HepG2 (cell line): ENCODE measurements at regions not wholly inside any gene's neighbourhood (a gene's known extent, or its start where the extent isn't known, plus 50 kb on each side); places are given as distances from the start of the nearest gene placed in this dataset.

ENCODE experiments used
- HDAC6 ChIP-seq: fragments of 200-600 bp; sonication (generic); IDR thresholded peaks from 2 replicates; pipeline ENCODE4 v1.7.0; 2017; ENCODE audit warnings: mild to moderate bottlenecking, antibody characterized with exemption, low read length, low read depth
- JUND ChIP-seq: sonication (generic); formaldehyde crosslinking; IDR thresholded peaks from 2 replicates; pipeline ENCODE4 v1.8.0; 2022; ENCODE audit warnings: mild to moderate bottlenecking, missing genetic modification reagents
- SIN3A ChIP-seq: IDR thresholded peaks from 2 replicates; pipeline ENCODE4 v1.6.1; 2011; ENCODE audit warnings: low read depth, mild to moderate bottlenecking, control low read depth, low read length, borderline replicate concordance
- SMC3 ChIP-seq: IDR thresholded peaks from 2 replicates; pipeline ENCODE4 v1.6.1; 2011; ENCODE audit warnings: low read length, improper control_type of control experiment
- SRSF9 ChIP-seq: fragments of 200-400 bp; formaldehyde crosslinking; IDR thresholded peaks from 2 replicates; pipeline ENCODE4 v1.6.1; 2018; ENCODE audit warnings: borderline replicate concordance, mild to moderate bottlenecking, low read depth, low read length; ENCODE audit not compliant: insufficient read depth, poor library complexity, severe bottlenecking
- ZNF780A ChIP-seq: sonication (generic); formaldehyde crosslinking; IDR thresholded peaks from 2 replicates; pipeline ENCODE4 v1.8.0; 2022; ENCODE audit warnings: mild to moderate bottlenecking, missing genetic modification reagents, moderate library complexity
- TF ChIP-seq, protein P1 (sequence below): sonication (generic); formaldehyde crosslinking; IDR thresholded peaks from 2 replicates; pipeline ENCODE4 v1.5.0; 2020; ENCODE audit warnings: mild to moderate bottlenecking, missing genetic modification reagents, moderate library complexity
- TF ChIP-seq, protein P2 (sequence below): sonication (generic); formaldehyde crosslinking; IDR thresholded peaks from 2 replicates; pipeline ENCODE4 v1.4.0; 2020; ENCODE audit warnings: missing genetic modification reagents

DNA sequence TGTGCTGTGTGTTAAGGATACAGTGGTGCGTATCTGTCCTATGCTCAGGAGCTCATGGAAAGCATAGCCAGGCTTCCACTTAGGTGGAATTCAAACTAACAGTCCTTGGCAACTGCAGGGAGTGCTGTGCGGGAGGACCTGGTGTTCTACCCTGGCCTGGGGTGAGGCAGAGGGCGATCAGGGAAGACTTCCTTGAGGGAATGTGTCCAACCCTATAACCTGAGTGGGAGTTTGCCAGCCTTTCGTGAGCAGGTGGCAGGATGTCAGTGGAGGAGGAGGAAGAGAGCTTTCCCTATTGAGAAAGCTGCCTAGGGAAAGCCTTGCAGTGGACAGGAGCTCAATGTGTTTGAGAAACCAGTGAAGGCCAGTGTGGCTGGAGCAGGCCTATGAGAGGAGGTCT lies 271.1 kb upstream of the C2CD4B start:
- TF ChIP-seq, protein P1, sequence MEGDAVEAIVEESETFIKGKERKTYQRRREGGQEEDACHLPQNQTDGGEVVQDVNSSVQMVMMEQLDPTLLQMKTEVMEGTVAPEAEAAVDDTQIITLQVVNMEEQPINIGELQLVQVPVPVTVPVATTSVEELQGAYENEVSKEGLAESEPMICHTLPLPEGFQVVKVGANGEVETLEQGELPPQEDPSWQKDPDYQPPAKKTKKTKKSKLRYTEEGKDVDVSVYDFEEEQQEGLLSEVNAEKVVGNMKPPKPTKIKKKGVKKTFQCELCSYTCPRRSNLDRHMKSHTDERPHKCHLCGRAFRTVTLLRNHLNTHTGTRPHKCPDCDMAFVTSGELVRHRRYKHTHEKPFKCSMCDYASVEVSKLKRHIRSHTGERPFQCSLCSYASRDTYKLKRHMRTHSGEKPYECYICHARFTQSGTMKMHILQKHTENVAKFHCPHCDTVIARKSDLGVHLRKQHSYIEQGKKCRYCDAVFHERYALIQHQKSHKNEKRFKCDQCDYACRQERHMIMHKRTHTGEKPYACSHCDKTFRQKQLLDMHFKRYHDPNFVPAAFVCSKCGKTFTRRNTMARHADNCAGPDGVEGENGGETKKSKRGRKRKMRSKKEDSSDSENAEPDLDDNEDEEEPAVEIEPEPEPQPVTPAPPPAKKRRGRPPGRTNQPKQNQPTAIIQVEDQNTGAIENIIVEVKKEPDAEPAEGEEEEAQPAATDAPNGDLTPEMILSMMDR (CRISPR knock-in tag), result no peak
- TF ChIP-seq SRSF9 (no peak), SMC3 (no peak), JUND (CRISPR knock-in tag) (no peak), SIN3A (no peak), HDAC6 (no peak), ZNF780A (no peak)
- TF ChIP-seq, protein P2, sequence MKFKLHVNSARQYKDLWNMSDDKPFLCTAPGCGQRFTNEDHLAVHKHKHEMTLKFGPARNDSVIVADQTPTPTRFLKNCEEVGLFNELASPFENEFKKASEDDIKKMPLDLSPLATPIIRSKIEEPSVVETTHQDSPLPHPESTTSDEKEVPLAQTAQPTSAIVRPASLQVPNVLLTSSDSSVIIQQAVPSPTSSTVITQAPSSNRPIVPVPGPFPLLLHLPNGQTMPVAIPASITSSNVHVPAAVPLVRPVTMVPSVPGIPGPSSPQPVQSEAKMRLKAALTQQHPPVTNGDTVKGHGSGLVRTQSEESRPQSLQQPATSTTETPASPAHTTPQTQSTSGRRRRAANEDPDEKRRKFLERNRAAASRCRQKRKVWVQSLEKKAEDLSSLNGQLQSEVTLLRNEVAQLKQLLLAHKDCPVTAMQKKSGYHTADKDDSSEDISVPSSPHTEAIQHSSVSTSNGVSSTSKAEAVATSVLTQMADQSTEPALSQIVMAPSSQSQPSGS (CRISPR knock-in tag), result no peak
